H1 (cell line): ENCODE measurements at regions not wholly inside any gene's neighbourhood (a gene's known extent, or its start where the extent isn't known, plus 50 kb on each side); places are given as distances from the start of the nearest gene placed in this dataset.

ENCODE experiments used
- CTCF ChIA-PET: fragments of 300-600 bp; sonication (Branson Sonifier 250); formaldehyde crosslinking; loops from one replicate; lab custom pipeline; 2021; ENCODE audit not compliant: partially characterized antibody; lab: Charles Lee
- POLR2A ChIA-PET: fragments of 300-600 bp; sonication (Branson Sonifier 250); formaldehyde crosslinking; loops from one replicate; lab custom pipeline; 2021; ENCODE audit warnings: inconsistent platforms; ENCODE audit not compliant: partially characterized antibody; lab: Charles Lee
- DNase-seq, 2 experiments: peaks; one replicate each; pipeline versions ENCODE4 v3.0.0 to v3.0.0-alpha.2; 2010 to 2022; ENCODE audit warnings: low spot score in 2 of 2, low read depth in 1 of 2, mixed read lengths in 1 of 2
- FAIRE-seq: peaks from 2 replicates; lab custom pipeline; 2011; peaks lifted over from hg19 to GRCh38; lab: Jason Lieb, UNC
- H2AFZ ChIP-seq: 2 replicates; pipeline ENCODE4 v1.8.1; 2012; ENCODE audit warnings: low read length, inconsistent platforms
- H2AK5ac ChIP-seq: 2 replicates; pipeline ENCODE4 v1.6.1; 2013; ENCODE audit warnings: low read depth, low read length
- H2BK120ac ChIP-seq: replicated peaks from 2 replicates; pipeline ENCODE3; 2013; ENCODE audit warnings: low read depth, low read length, inconsistent platforms
- H2BK12ac ChIP-seq: 2 replicates; pipeline ENCODE4 v1.6.1; 2013; ENCODE audit warnings: low read depth, low read length
- H2BK15ac ChIP-seq: 2 replicates; pipeline ENCODE4 v1.6.1; 2013; ENCODE audit warnings: low read length
- H2BK20ac ChIP-seq: 2 replicates; pipeline ENCODE4 v1.6.1; 2013; ENCODE audit warnings: low read length
- H2BK5ac ChIP-seq: 2 replicates; pipeline ENCODE4 v1.6.1; 2013; ENCODE audit warnings: low read depth, low read length
- H3K14ac ChIP-seq: 2 replicates; pipeline ENCODE4 v1.6.1; 2013; ENCODE audit warnings: inconsistent platforms; ENCODE audit not compliant: insufficient read length
- H3K18ac ChIP-seq: 2 replicates; pipeline ENCODE4 v1.6.1; 2013; ENCODE audit warnings: low read length; ENCODE audit errors: extremely low read depth
- H3K23ac ChIP-seq: 2 replicates; pipeline ENCODE4 v1.6.1; 2013; ENCODE audit warnings: inconsistent platforms; ENCODE audit not compliant: insufficient read length
- H3K23me2 ChIP-seq: 2 replicates; pipeline ENCODE4 v1.6.1; 2013; ENCODE audit warnings: low read depth, low read length
- H3K27ac ChIP-seq: 2 replicates; pipeline ENCODE4 v1.6.1; 2011; ENCODE audit warnings: low read depth, low read length, inconsistent platforms
- H3K27me3 ChIP-seq, 4 experiments: replicated peaks in 1 of 4; 1 replicate in 1 of 4; 2 replicates in 3 of 4; pipeline versions ENCODE4 v1.6.1 to v1.8.1; 2011 to 2013; ENCODE audit warnings: low read length in 3 of 4, mild to moderate bottlenecking in 3 of 4, inconsistent platforms in 2 of 4, mixed read lengths in 2 of 4, moderate library complexity in 1 of 4; ENCODE audit not compliant: control insufficient read depth in 3 of 4, insufficient read depth in 3 of 4; ENCODE audit errors: extremely low read depth in 1 of 4
- H3K36me3 ChIP-seq, 4 experiments: 2 replicates each; pipeline versions ENCODE4 v1.6.1 to v1.8.1; 2011 to 2013; ENCODE audit warnings: mild to moderate bottlenecking in 4 of 4, low read length in 3 of 4, moderate library complexity in 2 of 4, control low read depth in 1 of 4, inconsistent platforms in 1 of 4; ENCODE audit not compliant: insufficient read depth in 4 of 4, control insufficient read depth in 2 of 4
- H3K4ac ChIP-seq: replicated peaks from 2 replicates; pipeline ENCODE3; 2013; ENCODE audit warnings: low read length, low read depth, mixed read lengths, inconsistent platforms; ENCODE audit not compliant: insufficient read length
- H3K4me1 ChIP-seq, 4 experiments: replicated peaks in 1 of 4; 1 replicate in 1 of 4; 2 replicates in 3 of 4; pipeline versions ENCODE4 v1.6.1 to v1.8.1; 2011 to 2013; ENCODE audit warnings: low read length in 3 of 4, inconsistent platforms in 2 of 4, mixed read lengths in 1 of 4; ENCODE audit not compliant: insufficient read depth in 4 of 4, control insufficient read depth in 3 of 4
- H3K4me2 ChIP-seq, 2 experiments: 2 replicates each; pipeline versions ENCODE4 v1.6.1 to v1.8.1; 2011 to 2013; ENCODE audit warnings: low read depth in 2 of 2, low read length in 2 of 2, control low read depth in 1 of 2, inconsistent platforms in 1 of 2, mild to moderate bottlenecking in 1 of 2; ENCODE audit not compliant: insufficient read depth in 1 of 2
- H3K4me3 ChIP-seq, 4 experiments: fragments of 200-600, 300-600 bp in 1 of 4; sonication (generic), shearing (Covaris generic), sonication (Bioruptor Twin) in 1 of 4; 2 replicates each; pipeline versions ENCODE4 v1.5.1 to v1.8.1; 2011 to 2016; ENCODE audit warnings: low read length in 4 of 4, low read depth in 3 of 4, control low read depth in 2 of 4, inconsistent platforms in 2 of 4, mild to moderate bottlenecking in 2 of 4, mixed read lengths in 1 of 4, moderate library complexity in 1 of 4; ENCODE audit not compliant: insufficient read depth in 2 of 4; ENCODE audit errors: extremely low read depth in 1 of 4
- H3K56ac ChIP-seq: replicated peaks from 2 replicates; pipeline ENCODE3; 2013; ENCODE audit warnings: low read depth, mild to moderate bottlenecking, mixed read lengths, low read length, inconsistent platforms; ENCODE audit not compliant: insufficient read length
- H3K79me1 ChIP-seq: 2 replicates; pipeline ENCODE4 v1.6.1; 2013; ENCODE audit warnings: low read depth, low read length, control low read depth
- H3K79me2 ChIP-seq, 2 experiments: 2 replicates each; pipeline versions ENCODE4 v1.6.1 to v1.8.1; 2012 to 2013; ENCODE audit warnings: low read length in 2 of 2, mild to moderate bottlenecking in 2 of 2, inconsistent platforms in 1 of 2; ENCODE audit not compliant: insufficient read depth in 2 of 2, control insufficient read depth in 1 of 2
- H3K9ac ChIP-seq, 4 experiments: replicated peaks in 1 of 4; 1 replicate in 1 of 4; 2 replicates in 3 of 4; pipeline versions ENCODE4 v1.6.1 to v1.8.1; 2011 to 2013; ENCODE audit warnings: low read depth in 3 of 4, low read length in 3 of 4, control low read depth in 2 of 4, mild to moderate bottlenecking in 2 of 4, moderate library complexity in 2 of 4, inconsistent platforms in 1 of 4; ENCODE audit errors: extremely low read depth in 1 of 4
- H3K9me3 ChIP-seq, 2 experiments: 2 replicates each; pipeline versions ENCODE4 v1.6.1 to v1.8.1; 2012 to 2013; ENCODE audit warnings: mild to moderate bottlenecking in 2 of 2, moderate library complexity in 2 of 2, control low read depth in 1 of 2, inconsistent platforms in 1 of 2, low read depth in 1 of 2, low read length in 1 of 2, mixed read lengths in 1 of 2; ENCODE audit not compliant: insufficient read depth in 2 of 2
- H4K20me1 ChIP-seq, 2 experiments: replicated peaks in 1 of 2; 2 replicates each; pipeline versions ENCODE3 to v1.8.1; 2011 to 2013; ENCODE audit warnings: inconsistent platforms in 2 of 2, low read length in 2 of 2, mild to moderate bottlenecking in 1 of 2; ENCODE audit not compliant: insufficient read depth in 2 of 2, control insufficient read depth in 1 of 2
- H4K5ac ChIP-seq: 2 replicates; pipeline ENCODE4 v1.6.1; 2013; ENCODE audit warnings: low read length, low read depth, mixed read lengths, inconsistent platforms; ENCODE audit not compliant: insufficient read length
- H4K8ac ChIP-seq: 2 replicates; pipeline ENCODE4 v1.8.0; 2013; ENCODE audit warnings: mild to moderate bottlenecking, moderate library complexity, low read length, inconsistent platforms; ENCODE audit not compliant: insufficient read depth; ENCODE audit errors: extremely low read depth
- H4K91ac ChIP-seq: replicated peaks from 2 replicates; pipeline ENCODE3; 2013; ENCODE audit warnings: low read length, mixed read lengths, inconsistent platforms; ENCODE audit not compliant: insufficient read length
- KDM4A ChIP-seq: IDR thresholded peaks from one replicate; pipeline ENCODE4 v1.7.1; 2012; ENCODE audit warnings: low read depth, mild to moderate bottlenecking, moderate library complexity, low read length, inconsistent platforms; ENCODE audit not compliant: severe bottlenecking
- SIN3A ChIP-seq, 2 experiments: IDR thresholded peaks in 1 of 2; conservative IDR thresholded peaks in 1 of 2; 2 replicates each; pipeline ENCODE4 v1.6.1; 2011 to 2012; ENCODE audit warnings: low read length in 2 of 2, improper control_type of control experiment in 1 of 2, low read depth in 1 of 2, mild to moderate bottlenecking in 1 of 2
- SP2 ChIP-seq: IDR thresholded peaks from 2 replicates; pipeline ENCODE4 v1.6.1; 2012; ENCODE audit warnings: mild to moderate bottlenecking, low read length, inconsistent platforms
- WGBS, 2 experiments: shearing (Covaris generic) in 1 of 2; methylation state at CpG; one replicate each; pipeline versions ENCODE4 v1.1.6 to v1.1.7; 2013 to 2015; ENCODE audit warnings: low lambda C conversion rate in 2 of 2, mixed read lengths in 2 of 2, inconsistent platforms in 1 of 2, low coverage in 1 of 2, missing lambda C conversion rate in 1 of 2; ENCODE audit not compliant: insufficient replicate concordance in 2 of 2, insufficient coverage in 1 of 2, insufficient read length in 1 of 2; ENCODE audit errors: extremely low coverage in 1 of 2, missing lambda C conversion rate in 1 of 2; 5-methylcytosine and 5-hydroxymethylcytosine counted together

DNA sequence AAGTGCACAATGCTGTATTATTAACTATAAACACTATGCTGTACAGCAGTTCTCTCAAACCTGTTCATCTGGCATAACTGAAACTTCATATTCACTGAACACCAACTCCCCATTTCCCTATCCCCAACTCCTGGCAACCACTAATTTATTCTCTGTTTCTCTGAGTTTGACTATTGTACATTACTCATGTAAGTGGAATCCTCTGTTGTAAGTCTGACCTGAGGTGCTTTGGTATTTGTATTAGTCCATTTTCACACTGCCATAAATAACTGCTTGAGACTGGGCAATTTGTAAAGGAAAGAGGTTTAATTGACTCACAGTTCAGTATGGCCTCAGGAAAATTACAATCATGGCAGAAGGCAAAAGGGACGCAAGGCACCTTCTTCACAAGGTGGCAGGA lies 266.3 kb downstream of the PPP1R3A start:
- Histone ChIP-seq H4K5ac (no peak overlapping the region), H3K9me3 (peaks cover 16 to 17% of the 10 kb centered on the region in 2 experiments; a peak in 3 of 4 replicates), H3K27ac (no peak overlapping the region), H3K4me3 (no peak overlapping the region), H3K4ac (no peak overlapping the region), H2BK20ac (no peak overlapping the region), H2AK5ac (no peak overlapping the region), H3K9ac (no peak overlapping the region), H4K8ac (no peak overlapping the region), H3K23me2 (no peaks in the 10 kb centered on the region), H2BK15ac (no peak overlapping the region), H3K14ac (no peak overlapping the region), H3K79me1 (no peaks in the 10 kb centered on the region), H4K20me1 (no peaks in the 10 kb centered on the region), H3K4me1 (no peaks in the 10 kb centered on the region), H3K27me3 (peaks cover 0 to 1% (median 0%) of the 10 kb centered on the region in 4 experiments; a peak in 1 of 7 replicates), H3K18ac (no peak overlapping the region), H3K56ac (no peak overlapping the region), H2BK120ac (no peak overlapping the region), H3K23ac (no peak overlapping the region), H3K79me2 (no peaks in the 10 kb centered on the region), H2BK5ac (no peak overlapping the region), H3K4me2 (no peak overlapping the region), H3K36me3 (no peaks in the 10 kb centered on the region), H2BK12ac (no peak overlapping the region), H4K91ac (no peak overlapping the region), H2AFZ (no peak overlapping the region)
- DNase-seq, result no peak
- 100% methylated on average over 1 of the region's 1 CpG; no CpG with 5 or more reads in 1 of the 2 experiments for WGBS, 2 experiments
- ChIA-PET CTCF (no interaction called here), POLR2A (no interaction called here)
- FAIRE-seq, result no peak
- TF ChIP-seq SP2 (no peak), KDM4A (no peak), SIN3A (conservative IDR thresholded peaks at IDR 0.05 in 1 of 2, IDR thresholded peaks at IDR 0.05 in 1 of 2; ENCODE audit: low read depth in 1 of 2, low read length in 2 of 2) (no peak)
